Breast epithelium (tissue), 4 donors: ENCODE measurements at regions not wholly inside any gene's neighbourhood (a gene's known extent, or its start where the extent isn't known, plus 50 kb on each side); places are given as distances from the start of the nearest gene placed in this dataset.

Experiments used
- DNase-seq, 2 donors: peaks; one replicate each; pipeline ENCODE4 v3.0.0-alpha.2; 2019; ENCODE audit warnings: low spot score in 2 of 2
- H3K27ac ChIP-seq, 2 donors: fragments of 200-600 bp; sonication (generic) in 1 of 2; one replicate each; pipeline ENCODE4 v1.5.1; 2016 to 2019; ENCODE audit warnings: mild to moderate bottlenecking in 1 of 2
- H3K27me3 ChIP-seq, 2 donors: fragments of 200-600 bp; sonication (generic) in 1 of 2; one replicate each; pipeline versions ENCODE4 v1.5.1 to v1.6.0; 2017 to 2019; ENCODE audit warnings: control low read depth in 1 of 2, mild to moderate bottlenecking in 1 of 2
- H3K36me3 ChIP-seq: fragments of 200-600 bp; one replicate; pipeline ENCODE4 v1.5.1; 2019
- H3K4me1 ChIP-seq, 2 donors: fragments of 200-600 bp; sonication (generic); one replicate each; pipeline ENCODE4 v1.5.1; 2016 to 2019; ENCODE audit warnings: control low read depth in 1 of 2
- H3K4me3 ChIP-seq, 3 donors: fragments of 200-600 bp; sonication (generic); 1 replicate in 2 of 3; 2 replicates in 1 of 3; pipeline ENCODE4 v1.5.1; 2016 to 2019; ENCODE audit warnings: mild to moderate bottlenecking in 3 of 3, moderate library complexity in 2 of 3
- H3K9me3 ChIP-seq, 2 donors: fragments of 200-600 bp; sonication (generic) in 1 of 2; one replicate each; pipeline ENCODE4 v1.5.1; 2016 to 2019; ENCODE audit warnings: control low read depth in 1 of 2
- CTCF ChIP-seq, 3 donors: fragments of 450-650 bp; IDR thresholded peaks; one replicate each; pipeline ENCODE4 v1.5.1; 2016 to 2017; ENCODE audit warnings: antibody characterized with exemption in 3 of 3, mild to moderate bottlenecking in 3 of 3, moderate library complexity in 3 of 3
- POLR2A ChIP-seq: fragments of 450-650 bp; IDR thresholded peaks from one replicate; pipeline ENCODE4 v1.6.1; 2016; ENCODE audit warnings: antibody characterized with exemption, mild to moderate bottlenecking, moderate library complexity
- POLR2AphosphoS5 ChIP-seq, 3 donors: sonication (generic); formaldehyde crosslinking; IDR thresholded peaks; one replicate each; pipeline ENCODE4 v1.6.1; 2017; ENCODE audit warnings: antibody characterized with exemption in 3 of 3
- intact Hi-C: fragments of 100-400 bp; cut with DNase I; formaldehyde crosslinking; loops from one replicate; pipeline ENCODE4 v1.15.1; 2023; ENCODE audit warnings: low total_unique reads

- intact Hi-C loops: no loop called here
- H3K4me3 ChIP-seq: no peak overlapping the region
- H3K27ac ChIP-seq: no peak overlapping the region
- H3K36me3 ChIP-seq: no peaks in the 10 kb centered on the region
- no peaks in the 10 kb centered on the region for H3K4me1 ChIP-seq
- DNase-seq: no peak
- H3K9me3 ChIP-seq: no peaks in the 10 kb centered on the region
- no peaks in the 10 kb centered on the region for H3K27me3 ChIP-seq
- no peak for TF ChIP-seq POLR2AphosphoS5 (IDR thresholded peaks at IDR 0.05)
- no peak for TF ChIP-seq CTCF (IDR thresholded peaks at IDR 0.05)
- TF ChIP-seq POLR2A: no peak
Observed at GRCh38 chr14:84804468-84804867, 725.5 kb upstream of the FLRT2 start.

GRCh38 chr14:84804895-84805294, 725.0 kb upstream of the FLRT2 start:
- H3K9me3 ChIP-seq: no peaks in the 10 kb centered on the region
- DNase-seq: no peak
- H3K27ac ChIP-seq: no peak overlapping the region
- intact Hi-C loops: no loop called here
- H3K36me3 ChIP-seq: no peaks in the 10 kb centered on the region
- no peak for TF ChIP-seq CTCF (IDR thresholded peaks at IDR 0.05)
- TF ChIP-seq POLR2A: no peak
- no peak for TF ChIP-seq POLR2AphosphoS5 (IDR thresholded peaks at IDR 0.05)
- no peaks in the 10 kb centered on the region for H3K27me3 ChIP-seq
- H3K4me3 ChIP-seq: no peak overlapping the region
- H3K4me1 ChIP-seq: no peaks in the 10 kb centered on the region

- no peaks in the 10 kb centered on the region for H3K4me1 ChIP-seq
- TF ChIP-seq CTCF (IDR thresholded peaks at IDR 0.05) (no peak), POLR2AphosphoS5 (IDR thresholded peaks at IDR 0.05) (no peak), POLR2A (no peak)
- H3K4me3 ChIP-seq: no peak overlapping the region
- no peaks in the 10 kb centered on the region for H3K27me3 ChIP-seq
- no peak overlapping the region for H3K27ac ChIP-seq
- intact Hi-C loops: no loop called here
- no peaks in the 10 kb centered on the region for H3K36me3 ChIP-seq
- H3K9me3 ChIP-seq: no peaks in the 10 kb centered on the region
- no peak for DNase-seq
Observed at GRCh38 chr14:84806181-84806580, 723.8 kb upstream of the FLRT2 start.

- no peak overlapping the region for H3K27ac ChIP-seq
- TF ChIP-seq POLR2A: no peak
- TF ChIP-seq POLR2AphosphoS5 (IDR thresholded peaks at IDR 0.05): no peak
- no peak for TF ChIP-seq CTCF (IDR thresholded peaks at IDR 0.05)
- no peak for DNase-seq
- no peaks in the 10 kb centered on the region for H3K9me3 ChIP-seq
- H3K27me3 ChIP-seq: no peaks in the 10 kb centered on the region
- no peaks in the 10 kb centered on the region for H3K4me1 ChIP-seq
- H3K36me3 ChIP-seq: no peaks in the 10 kb centered on the region
- intact Hi-C loops: no loop called here
- no peak overlapping the region for H3K4me3 ChIP-seq
Observed at GRCh38 chr14:84806622-84807021, 723.3 kb upstream of the FLRT2 start.

DNA sequence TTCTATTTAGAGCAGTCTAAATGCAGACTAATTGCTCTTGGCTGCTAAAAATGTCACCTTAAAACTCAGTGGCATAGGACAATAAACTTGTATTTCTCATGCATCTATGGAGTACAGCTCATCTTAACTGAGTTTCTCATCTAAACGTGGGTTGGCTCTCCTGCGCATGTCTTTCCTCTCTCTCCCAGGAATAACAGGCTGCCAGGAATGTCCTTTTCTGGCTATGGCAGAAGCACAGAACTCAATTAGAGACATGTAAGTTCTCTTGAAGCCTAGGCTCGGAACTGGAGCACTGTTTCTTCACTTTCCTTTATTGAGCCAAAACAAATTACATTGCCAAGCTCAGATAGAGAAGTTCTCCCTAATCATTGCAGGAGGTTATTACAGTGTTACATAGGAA, 722.3 kb upstream of the FLRT2 start:
- no peak overlapping the region for H3K27ac ChIP-seq
- intact Hi-C loops: no loop called here
- TF ChIP-seq POLR2A: no peak
- no peak for TF ChIP-seq CTCF (IDR thresholded peaks at IDR 0.05)
- no peak for TF ChIP-seq POLR2AphosphoS5 (IDR thresholded peaks at IDR 0.05)
- no peaks in the 10 kb centered on the region for H3K4me1 ChIP-seq
- no peaks in the 10 kb centered on the region for H3K9me3 ChIP-seq
- H3K36me3 ChIP-seq: no peaks in the 10 kb centered on the region
- no peaks in the 10 kb centered on the region for H3K27me3 ChIP-seq
- DNase-seq: no peak
- no peak overlapping the region for H3K4me3 ChIP-seq
